HG03520 (cell line): ENCODE measurements at regions not wholly inside any gene's neighbourhood (a gene's known extent, or its start where the extent isn't known, plus 50 kb on each side); places are given as distances from the start of the nearest gene placed in this dataset.
"Not testable (repeated sequence)": the region's sequence is repeated elsewhere in the genome, so short reads cannot be mapped to it uniquely, and the experiment has no call there.

Experiments
- ATAC-seq: cut with Tn5 transposase; IDR thresholded peaks from one replicate; pipeline ENCODE4 v1.9.1; 2021; ENCODE audit warnings: mild to moderate bottlenecking, moderate library complexity; ENCODE audit not compliant: unreplicated experiment

DNA sequence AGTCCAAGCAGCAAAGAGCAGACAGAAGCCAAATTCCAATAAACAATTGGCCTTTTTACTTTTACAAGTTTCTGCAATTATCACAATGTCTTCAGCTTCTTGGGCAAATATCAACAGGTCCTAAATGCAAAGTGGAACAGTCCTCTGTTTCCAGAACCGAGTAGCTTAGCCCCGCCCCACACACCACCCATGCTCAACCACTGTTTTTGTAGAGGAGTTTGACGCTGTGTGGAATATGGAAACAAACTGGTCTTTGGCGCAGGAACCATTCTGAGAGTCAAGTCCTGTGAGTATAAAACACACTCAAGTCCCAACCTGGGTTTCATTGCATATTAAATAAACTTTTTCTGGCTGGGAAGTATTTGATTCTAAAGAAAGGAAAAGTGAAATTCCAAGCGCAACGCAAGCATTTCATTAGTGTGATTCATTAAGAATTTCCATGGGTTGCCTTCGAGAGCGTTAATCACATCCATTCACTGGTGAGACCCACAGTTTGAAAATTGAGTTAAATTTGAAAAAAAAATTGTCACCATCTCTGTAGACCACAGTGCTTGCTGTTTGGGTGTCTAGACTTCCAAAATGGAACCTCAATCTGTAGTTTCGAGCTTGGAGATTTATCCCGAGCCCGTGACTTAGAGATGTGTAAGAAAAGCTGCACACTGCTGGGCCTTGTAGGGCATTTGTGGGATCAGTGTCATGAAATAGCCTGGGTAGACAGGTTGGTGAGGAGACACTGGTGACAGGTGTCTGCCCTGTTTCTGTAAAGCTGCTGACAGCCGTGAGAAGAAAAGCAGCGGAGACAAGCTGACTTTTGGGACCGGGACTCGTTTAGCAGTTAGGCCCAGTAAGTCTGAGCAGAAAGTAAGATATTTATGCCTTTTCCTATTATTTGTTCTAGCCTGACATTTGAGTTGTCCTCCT, 96.1 kb downstream of the DAD1 start:
- no peak for ATAC-seq

GRCh38 chr14:22491683-22492621, 97.1 kb downstream of the DAD1 start:
- no peak for ATAC-seq

GRCh38 chr14:22491053-22491452, 98.0 kb downstream of the DAD1 start:
- ATAC-seq, result not testable (repeated sequence)

DNA sequence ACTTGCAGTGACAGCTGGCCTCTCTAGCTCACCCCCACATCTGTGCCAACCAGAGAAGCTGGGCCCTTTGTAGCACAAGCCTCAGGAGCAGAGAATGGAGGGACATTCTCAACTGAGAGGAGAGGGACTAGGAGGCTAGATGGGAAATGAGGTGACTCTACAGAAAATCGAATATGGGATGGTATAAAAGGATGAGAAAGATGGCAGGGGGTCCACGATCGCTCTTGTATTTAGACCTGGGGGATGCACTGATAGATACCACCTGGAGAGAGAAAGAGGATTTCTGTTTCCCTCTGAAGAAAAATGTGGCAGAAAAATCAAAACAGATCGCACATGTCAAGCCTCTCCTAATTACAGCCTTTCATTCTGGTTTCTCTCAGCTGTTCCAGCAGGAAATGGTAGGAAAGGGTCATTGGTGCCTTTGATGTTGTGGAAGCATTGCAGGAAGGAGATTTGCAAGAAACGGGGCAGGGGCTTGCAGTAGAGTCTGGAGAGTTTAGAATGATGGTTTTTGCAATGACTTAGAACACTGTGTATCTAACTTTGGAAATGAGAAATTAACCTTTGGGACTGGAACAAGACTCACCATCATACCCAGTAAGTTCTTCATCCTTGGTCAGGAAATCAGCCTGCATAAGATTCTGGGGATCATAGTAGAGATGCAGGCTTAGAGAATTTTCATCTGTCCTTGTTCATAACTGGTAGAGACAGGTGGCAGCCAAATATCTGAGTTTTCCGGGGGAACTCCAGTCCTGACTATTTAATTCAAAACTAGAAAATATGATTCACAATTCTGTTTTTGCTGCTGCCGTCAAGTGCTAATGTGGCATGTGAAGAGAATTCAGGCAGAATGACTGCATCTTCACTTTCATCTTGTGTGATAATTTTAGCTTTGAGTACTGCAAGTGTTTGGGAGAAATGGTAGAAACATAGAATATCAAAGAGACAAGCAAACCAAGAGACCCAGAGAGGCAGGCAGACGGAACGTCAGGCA, 98.8 kb downstream of the DAD1 start:
- no peak for ATAC-seq

DNA sequence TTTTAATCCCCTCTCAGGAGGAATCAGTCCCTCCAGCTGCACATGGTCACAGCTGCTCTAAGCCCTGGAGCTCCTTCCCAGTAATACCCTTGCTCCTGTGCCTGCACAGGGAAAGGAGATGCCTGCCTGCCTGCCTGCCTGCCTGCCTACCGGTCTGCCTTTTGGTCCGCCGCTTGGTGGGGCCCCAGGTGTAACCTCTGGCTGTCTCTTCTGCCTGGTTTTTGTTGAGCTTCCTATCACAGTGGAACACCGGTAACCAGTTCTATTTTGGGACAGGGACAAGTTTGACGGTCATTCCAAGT, 99.8 kb downstream of the DAD1 start:
- no peak for ATAC-seq

DNA sequence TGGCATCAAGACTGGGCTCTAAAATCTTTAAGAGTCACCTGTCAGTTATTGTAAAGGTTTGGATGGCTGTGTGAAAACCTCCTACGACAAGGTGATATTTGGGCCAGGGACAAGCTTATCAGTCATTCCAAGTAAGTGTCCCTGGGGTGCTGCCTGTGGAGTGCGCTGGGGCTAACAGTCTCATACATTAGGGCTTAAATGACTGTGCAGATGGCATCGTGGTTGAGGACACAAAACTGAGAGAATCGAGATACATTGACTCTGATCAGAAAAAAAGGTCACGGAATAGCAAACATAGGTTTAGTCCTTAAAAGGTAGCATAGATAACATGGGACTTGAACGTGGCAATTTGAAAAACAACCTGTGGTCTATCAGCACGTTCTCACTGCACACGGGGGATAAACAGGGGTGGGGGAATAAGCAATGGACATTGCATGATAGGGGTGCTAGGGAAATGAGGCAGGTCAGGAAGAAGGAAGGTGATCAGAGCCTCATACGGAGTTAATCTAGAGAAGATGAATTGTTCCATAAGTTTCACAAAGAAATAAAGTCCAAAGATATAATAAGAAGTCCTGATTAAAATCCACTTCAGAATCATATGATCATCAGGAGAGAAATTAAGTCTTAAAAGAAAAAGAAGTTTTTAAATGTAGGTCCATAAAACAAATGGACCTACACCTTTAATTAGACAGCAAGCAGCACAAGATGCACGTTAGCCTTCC, 100.3 kb downstream of the DAD1 start:
- no peak for ATAC-seq

- no peak for ATAC-seq
Measured at GRCh38 chr14:22487941-22488340, 101.1 kb downstream of the DAD1 start.

GRCh38 chr14:22487401-22487800, 101.6 kb downstream of the DAD1 start:
- no peak for ATAC-seq

DNA sequence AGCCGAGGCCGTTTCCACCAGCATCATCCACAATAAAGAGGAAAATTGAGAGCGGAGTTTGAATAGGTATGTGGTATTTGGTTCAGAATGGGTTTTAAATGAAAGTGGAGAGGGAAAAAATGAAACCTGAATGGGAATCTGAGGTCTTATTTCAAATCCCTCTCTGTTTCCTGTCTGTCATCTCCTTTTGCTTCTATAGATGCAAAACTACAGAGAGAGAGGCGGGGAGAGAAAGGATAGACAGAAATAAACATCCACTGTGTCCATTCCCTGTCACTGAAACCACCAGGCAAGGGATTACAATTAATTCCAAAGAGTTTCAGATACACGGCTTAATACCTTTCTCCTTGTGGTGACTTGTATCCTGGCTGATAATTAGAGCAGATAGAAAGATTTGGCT, 102.3 kb downstream of the DAD1 start:
- ATAC-seq, result no peak

- no peak for ATAC-seq
Measured at GRCh38 chr14:22485649-22486048, 103.4 kb downstream of the DAD1 start.

- ATAC-seq, result no peak
Measured at GRCh38 chr14:22485178-22485577, 103.8 kb downstream of the DAD1 start.

DNA sequence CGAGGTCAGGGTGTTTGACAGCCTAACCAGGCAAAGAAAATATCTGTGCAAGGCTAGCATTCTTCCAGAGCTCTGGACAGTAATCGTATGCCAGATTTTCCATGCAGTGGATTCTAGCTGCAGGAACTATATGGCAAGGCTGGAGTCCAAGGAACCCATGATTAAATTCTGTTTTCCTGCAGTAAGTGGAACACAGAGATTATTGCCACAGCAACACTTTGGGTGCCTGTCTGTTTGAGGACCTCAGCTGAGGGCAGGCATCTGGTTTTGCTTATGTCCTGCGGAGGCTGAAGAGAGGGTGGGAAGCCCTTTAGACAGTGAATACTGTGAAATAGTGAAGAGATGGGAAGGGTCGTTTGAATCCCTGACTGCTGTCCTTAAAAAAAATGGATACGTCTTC, 104.4 kb downstream of the DAD1 start:
- ATAC-seq, result no peak

DNA sequence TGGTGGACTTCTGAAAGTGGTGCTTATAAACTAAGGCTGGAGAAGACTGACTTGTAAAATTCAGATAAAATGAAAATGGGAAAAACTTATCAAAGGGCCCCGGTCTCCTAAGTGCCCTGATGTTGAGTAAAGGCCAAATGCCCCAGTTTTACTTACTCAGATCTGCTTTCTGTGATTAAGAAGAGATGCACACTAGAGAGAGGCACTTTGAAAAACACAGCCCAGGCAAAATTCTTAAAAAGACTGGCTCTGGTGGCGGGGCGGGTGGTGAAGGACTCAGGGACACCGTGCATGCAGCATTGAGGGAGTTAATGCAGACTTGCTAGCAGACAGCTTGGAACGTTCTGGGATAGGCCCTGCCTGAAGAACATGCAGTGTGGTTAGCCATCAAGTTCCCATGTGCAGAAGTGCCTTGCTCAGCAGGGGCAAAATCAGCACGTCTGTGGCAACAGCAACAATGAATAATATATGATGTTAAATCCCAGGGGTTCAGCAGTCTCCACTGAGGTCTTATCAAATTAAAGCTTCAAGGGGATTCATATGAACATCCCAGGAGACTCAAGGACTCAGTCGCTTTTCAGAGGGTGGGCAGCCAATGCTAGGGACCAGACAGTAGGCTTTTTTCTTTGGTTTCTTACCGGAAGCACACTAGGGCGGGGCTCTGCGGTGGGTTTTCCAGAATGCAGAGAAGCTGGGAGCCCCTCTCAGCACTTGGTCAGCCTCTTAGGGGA, 105.0 kb downstream of the DAD1 start:
- no peak for ATAC-seq

DNA sequence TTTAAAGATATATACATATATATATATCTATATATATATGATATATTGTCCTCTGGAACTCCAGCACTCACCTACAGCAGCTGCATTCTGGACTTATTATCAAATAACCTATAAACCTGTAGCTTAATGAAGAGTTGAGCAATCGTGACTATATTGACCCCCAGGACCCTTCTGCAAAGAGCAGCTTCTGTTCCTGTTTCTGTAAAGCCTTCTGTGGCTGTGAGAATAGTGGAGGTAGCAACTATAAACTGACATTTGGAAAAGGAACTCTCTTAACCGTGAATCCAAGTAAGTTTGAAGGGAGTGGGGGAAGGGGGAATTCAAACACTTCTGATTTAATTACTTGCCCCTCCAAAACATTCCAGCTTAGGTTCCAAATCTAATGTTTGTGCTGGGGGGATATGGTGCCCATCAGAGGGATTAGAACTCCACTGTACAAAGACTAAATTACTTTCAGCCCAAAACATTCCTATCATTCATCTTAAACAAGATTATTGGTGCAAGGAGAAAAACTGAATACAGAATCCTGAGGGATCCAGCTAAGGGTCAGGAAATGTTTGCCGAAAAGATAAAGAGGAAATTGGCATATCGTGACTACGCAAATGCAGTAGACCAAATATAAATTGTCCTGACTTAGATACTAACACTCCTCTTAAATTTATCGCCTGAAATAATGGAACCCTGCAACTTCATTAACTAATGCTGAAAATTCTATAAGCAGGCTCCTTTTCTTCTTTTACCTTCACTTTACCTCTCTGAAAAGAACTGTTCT, 106.1 kb downstream of the DAD1 start:
- no peak for ATAC-seq

DNA sequence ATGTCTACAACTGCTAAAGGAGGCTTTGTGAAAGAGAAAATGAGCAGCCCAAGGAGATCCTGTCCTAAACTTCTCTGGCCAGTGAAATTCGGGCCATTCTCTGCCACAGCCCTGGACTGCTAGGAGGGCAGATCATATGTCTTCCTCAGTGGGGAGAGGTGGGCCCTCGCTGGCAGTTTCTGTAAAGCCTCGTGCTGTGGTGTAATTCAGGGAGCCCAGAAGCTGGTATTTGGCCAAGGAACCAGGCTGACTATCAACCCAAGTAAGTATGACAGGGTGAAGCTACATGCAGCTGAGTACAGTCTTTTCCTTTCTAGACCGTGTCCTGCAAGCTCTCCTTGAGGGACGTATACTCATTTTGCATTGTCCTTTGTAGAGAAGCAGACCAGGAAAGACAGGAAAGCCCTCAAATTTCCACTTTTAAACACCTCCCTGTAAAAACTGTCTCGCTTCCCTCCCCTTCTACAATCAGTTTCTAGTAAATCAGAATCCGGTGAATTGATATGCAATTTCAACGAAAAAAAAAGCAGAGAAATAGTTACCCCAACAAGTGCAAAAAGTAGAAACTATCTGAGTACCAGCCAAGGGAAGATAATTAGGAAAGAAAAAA, 106.8 kb downstream of the DAD1 start:
- no peak for ATAC-seq

- ATAC-seq, result no peak
Measured at GRCh38 chr14:22481546-22481945, 107.5 kb downstream of the DAD1 start.

DNA sequence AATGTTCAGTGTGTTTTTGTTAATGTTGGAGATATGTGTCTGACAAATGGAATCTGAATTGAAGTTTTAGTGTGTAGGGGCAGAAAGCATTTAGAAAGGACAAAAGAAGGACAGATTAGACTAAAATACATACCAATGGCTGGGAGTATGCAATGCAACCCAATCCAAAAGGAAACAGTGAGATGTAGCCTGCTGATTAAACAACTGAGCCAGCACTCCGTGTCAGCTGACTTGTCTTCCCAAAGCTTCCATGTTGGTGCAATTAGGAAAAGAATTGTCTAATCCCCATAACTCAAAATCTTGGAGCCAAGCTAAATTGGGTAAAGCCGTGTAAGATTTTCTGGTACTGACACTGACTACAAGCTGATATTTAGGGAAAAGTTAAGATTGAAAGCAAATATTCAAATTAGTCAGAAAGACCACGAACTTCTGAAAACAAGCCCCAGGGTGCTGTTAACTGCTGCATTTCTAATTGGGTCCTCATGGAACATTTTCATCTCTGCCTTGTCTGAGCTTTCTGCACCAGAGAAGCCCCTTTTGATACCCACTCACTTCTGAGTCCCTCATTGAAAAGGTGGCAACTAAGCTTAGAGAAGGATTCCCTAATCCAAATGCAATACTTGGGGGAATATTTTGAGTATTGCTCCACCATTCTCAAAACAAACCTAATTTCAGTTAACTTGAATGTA, 109.1 kb downstream of the DAD1 start:
- no peak for ATAC-seq

DNA sequence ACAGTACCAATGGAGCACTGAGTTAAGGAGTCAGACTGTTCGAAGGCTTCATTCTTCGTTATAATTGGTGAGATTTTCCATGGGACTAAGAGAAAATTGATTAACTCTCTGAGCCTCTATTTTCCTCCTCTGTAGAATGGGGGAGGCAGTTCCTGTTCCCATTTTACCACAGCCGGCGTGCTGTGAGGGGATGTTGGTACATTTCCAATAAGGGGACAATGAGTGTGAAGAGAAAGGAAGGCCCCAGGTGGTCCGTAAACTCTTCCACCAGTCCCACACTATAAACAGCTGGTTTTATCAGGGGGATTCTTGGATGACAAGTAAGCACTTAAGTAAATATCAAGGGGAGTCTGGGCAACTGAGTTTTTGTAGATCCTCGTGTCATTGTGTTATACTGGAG, 109.9 kb downstream of the DAD1 start:
- no peak for ATAC-seq
